Glutamatergic neuron (in vitro differentiated cells): ENCODE measurements at regions not wholly inside any gene's neighbourhood (a gene's known extent, or its start where the extent isn't known, plus 50 kb on each side); places are given as distances from the start of the nearest gene placed in this dataset.

ENCODE experiments used
- DNase-seq: peaks from one replicate; pipeline ENCODE4 v3.0.0; 2022
- H3K27ac Mint-ChIP-seq: one replicate; pipeline ENCODE4 v1.8.0; 2020; ENCODE audit warnings: mild to moderate bottlenecking, mixed read lengths, inconsistent platforms; ENCODE audit not compliant: unreplicated experiment
- H3K27me3 Mint-ChIP-seq: one replicate; pipeline ENCODE4 v1.8.0; 2020; ENCODE audit warnings: mild to moderate bottlenecking, moderate library complexity, mixed read lengths, inconsistent platforms; ENCODE audit not compliant: unreplicated experiment
- H3K36me3 Mint-ChIP-seq: one replicate; pipeline ENCODE4 v1.8.0; 2020; ENCODE audit warnings: mild to moderate bottlenecking, mixed read lengths, inconsistent platforms; ENCODE audit not compliant: unreplicated experiment
- H3K4me1 Mint-ChIP-seq: one replicate; pipeline ENCODE4 v1.8.0; 2020; ENCODE audit warnings: mild to moderate bottlenecking, low read depth, mixed read lengths, inconsistent platforms; ENCODE audit not compliant: unreplicated experiment
- H3K4me3 Mint-ChIP-seq: one replicate; pipeline ENCODE4 v1.8.0; 2020; ENCODE audit warnings: mild to moderate bottlenecking, mixed read lengths, inconsistent platforms; ENCODE audit not compliant: unreplicated experiment
- H3K9me3 Mint-ChIP-seq: one replicate; pipeline ENCODE4 v1.8.0; 2020; ENCODE audit warnings: mild to moderate bottlenecking, moderate library complexity, mixed read lengths, inconsistent platforms; ENCODE audit not compliant: unreplicated experiment
- CTCF ChIP-seq: fragments of 200-600 bp; sonication (generic); IDR thresholded peaks from one replicate; pipeline ENCODE4 v1.5.0; 2021; ENCODE audit not compliant: partially characterized antibody, unreplicated experiment

GRCh38 chr6:119506631-119507174 is 157.1 kb upstream of the MAN1A1 start:
- DNase-seq, result no peak
- Mint-ChIP-seq H3K4me3 (no peak overlapping the region), H3K27ac (no peak overlapping the region), H3K9me3 (peaks cover 2% of the 10 kb centered on the region), H3K27me3 (no peaks in the 10 kb centered on the region), H3K36me3 (no peaks in the 10 kb centered on the region), H3K4me1 (peaks cover 5% of the 10 kb centered on the region)
- TF ChIP-seq CTCF, result no peak

GRCh38 chr6:119501798-119502483 is 152.4 kb upstream of the MAN1A1 start:
- H3K36me3 Mint-ChIP-seq, result no peaks in the 10 kb centered on the region
- H3K9me3 Mint-ChIP-seq, result no peaks in the 10 kb centered on the region
- no peak for TF ChIP-seq CTCF
- no peak for DNase-seq
- no peak overlapping the region for H3K4me3 Mint-ChIP-seq
- H3K27ac Mint-ChIP-seq, result no peak overlapping the region
- H3K27me3 Mint-ChIP-seq, result no peaks in the 10 kb centered on the region
- H3K4me1 Mint-ChIP-seq, result peaks cover 12% of the 10 kb centered on the region

- H3K4me3 Mint-ChIP-seq, result no peak overlapping the region
- no peaks in the 10 kb centered on the region for H3K36me3 Mint-ChIP-seq
- H3K27me3 Mint-ChIP-seq, result peaks cover 5% of the 10 kb centered on the region
- H3K27ac Mint-ChIP-seq, result no peak overlapping the region
- no peak for TF ChIP-seq CTCF
- peaks cover 22% of the 10 kb centered on the region for H3K4me1 Mint-ChIP-seq
- DNase-seq, result no peak
- peaks cover 5% of the 10 kb centered on the region for H3K9me3 Mint-ChIP-seq
Measured at GRCh38 chr6:119499797-119500196, 150.2 kb upstream of the MAN1A1 start.

GRCh38 chr6:119497988-119498727 is 148.6 kb upstream of the MAN1A1 start:
- H3K4me3 Mint-ChIP-seq, result no peak overlapping the region
- no peak for DNase-seq
- H3K36me3 Mint-ChIP-seq, result no peaks in the 10 kb centered on the region
- peak overlapping the region; percentile 16 for H3K27ac Mint-ChIP-seq
- H3K9me3 Mint-ChIP-seq, result peaks cover 5% of the 10 kb centered on the region
- TF ChIP-seq CTCF, result no peak
- peaks cover 31% of the 10 kb centered on the region for H3K4me1 Mint-ChIP-seq
- H3K27me3 Mint-ChIP-seq, result peaks cover 5% of the 10 kb centered on the region

GRCh38 chr6:119495230-119495683 is 145.7 kb upstream of the MAN1A1 start:
- peaks cover 29% of the 10 kb centered on the region for H3K4me1 Mint-ChIP-seq
- H3K9me3 Mint-ChIP-seq, result peaks cover 8% of the 10 kb centered on the region
- H3K27me3 Mint-ChIP-seq, result peaks cover 5% of the 10 kb centered on the region
- peak overlapping the region; percentile 98 for H3K27ac Mint-ChIP-seq
- TF ChIP-seq CTCF, result no peak
- H3K4me3 Mint-ChIP-seq, result no peak overlapping the region
- peak; percentile 74 for DNase-seq
- H3K36me3 Mint-ChIP-seq, result no peaks in the 10 kb centered on the region
